PC-3 (cell line): ENCODE measurements at regions not wholly inside any gene's neighbourhood (a gene's known extent, or its start where the extent isn't known, plus 50 kb on each side); places are given as distances from the start of the nearest gene placed in this dataset.
"Not testable (repeated sequence)": the region's sequence is repeated elsewhere in the genome, so short reads cannot be mapped to it uniquely, and the experiment has no call there.

ENCODE experiments used
- EZH2 ChIP-seq: fragments of 300-600 bp; sonication (generic); IDR thresholded peaks from one replicate; pipeline ENCODE4 v1.6.1; 2017; ENCODE audit warnings: antibody characterized with exemption, mild to moderate bottlenecking, low read length; ENCODE audit not compliant: unreplicated experiment
- EZH2phosphoT487 ChIP-seq: fragments of 300-600 bp; sonication (generic); IDR thresholded peaks from 2 replicates; pipeline ENCODE4 v1.6.1; 2018; ENCODE audit warnings: mild to moderate bottlenecking, antibody characterized with exemption, low read length, borderline replicate concordance
- TF ChIP-seq, protein P1 (sequence below): fragments of 300-600 bp; sonication (generic); conservative IDR thresholded peaks from 2 replicates; pipeline ENCODE4 v1.5.1; 2017; ENCODE audit warnings: antibody characterized with exemption, low read depth, mild to moderate bottlenecking, low read length

DNA sequence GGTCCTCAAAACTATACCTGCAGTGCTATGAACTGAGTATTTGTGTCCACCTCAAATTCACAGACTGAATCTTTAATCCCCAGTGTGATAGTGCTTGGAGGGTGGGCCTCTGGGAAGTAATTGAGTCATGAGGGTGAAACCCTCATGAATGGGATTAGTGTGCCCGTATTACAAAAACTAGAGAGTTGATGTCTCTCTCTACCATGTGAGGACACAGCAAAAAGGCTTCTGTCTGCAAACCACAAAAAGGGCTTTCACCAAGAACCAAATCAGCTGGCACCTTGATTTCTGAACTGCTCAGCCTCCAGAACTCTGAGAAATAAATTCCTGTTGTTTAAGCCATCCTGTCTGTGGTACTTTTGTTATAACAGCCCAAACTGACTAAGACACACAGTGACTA lies 71.4 kb upstream of the PMPCB start:
- TF ChIP-seq, protein P1, sequence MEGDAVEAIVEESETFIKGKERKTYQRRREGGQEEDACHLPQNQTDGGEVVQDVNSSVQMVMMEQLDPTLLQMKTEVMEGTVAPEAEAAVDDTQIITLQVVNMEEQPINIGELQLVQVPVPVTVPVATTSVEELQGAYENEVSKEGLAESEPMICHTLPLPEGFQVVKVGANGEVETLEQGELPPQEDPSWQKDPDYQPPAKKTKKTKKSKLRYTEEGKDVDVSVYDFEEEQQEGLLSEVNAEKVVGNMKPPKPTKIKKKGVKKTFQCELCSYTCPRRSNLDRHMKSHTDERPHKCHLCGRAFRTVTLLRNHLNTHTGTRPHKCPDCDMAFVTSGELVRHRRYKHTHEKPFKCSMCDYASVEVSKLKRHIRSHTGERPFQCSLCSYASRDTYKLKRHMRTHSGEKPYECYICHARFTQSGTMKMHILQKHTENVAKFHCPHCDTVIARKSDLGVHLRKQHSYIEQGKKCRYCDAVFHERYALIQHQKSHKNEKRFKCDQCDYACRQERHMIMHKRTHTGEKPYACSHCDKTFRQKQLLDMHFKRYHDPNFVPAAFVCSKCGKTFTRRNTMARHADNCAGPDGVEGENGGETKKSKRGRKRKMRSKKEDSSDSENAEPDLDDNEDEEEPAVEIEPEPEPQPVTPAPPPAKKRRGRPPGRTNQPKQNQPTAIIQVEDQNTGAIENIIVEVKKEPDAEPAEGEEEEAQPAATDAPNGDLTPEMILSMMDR: not testable (repeated sequence)
- not testable (repeated sequence) for TF ChIP-seq EZH2, EZH2phosphoT487
